CD4-positive, alpha-beta T cell treated with Interleukin-1 beta for 1 hour (primary cell): ENCODE measurements at regions not wholly inside any gene's neighbourhood (a gene's known extent, or its start where the extent isn't known, plus 50 kb on each side); places are given as distances from the start of the nearest gene placed in this dataset.

ENCODE experiments used
- DNase-seq, 2 donors: peaks; one replicate each; pipeline ENCODE4 v3.0.0-alpha.2; 2020 to 2022

- DNase-seq: no peak
Measured at GRCh38 chr3:158974904-158975303, 173.1 kb downstream of the MFSD1 start.

- DNase-seq: no peak
Measured at GRCh38 chr3:158976966-158977365, 175.1 kb downstream of the MFSD1 start.

- DNase-seq: no peak
Measured at GRCh38 chr3:158977497-158977896, 175.6 kb downstream of the MFSD1 start.

GRCh38 chr3:158983216-158984099 lies 181.6 kb downstream of the MFSD1 start:
- no peak for DNase-seq

GRCh38 chr3:158991146-158991705 lies 189.4 kb downstream of the MFSD1 start:
- DNase-seq: no peak

- no peak for DNase-seq
Measured at GRCh38 chr3:158992463-158992862, 190.6 kb downstream of the MFSD1 start.

GRCh38 chr3:158994386-158994785 lies 192.5 kb downstream of the MFSD1 start:
- no peak for DNase-seq

- DNase-seq: no peak
Measured at GRCh38 chr3:159001711-159002110, 199.9 kb downstream of the MFSD1 start.

- DNase-seq: no peak
Measured at GRCh38 chr3:159005137-159005536, 203.3 kb downstream of the MFSD1 start.

GRCh38 chr3:159007331-159007730 lies 205.5 kb downstream of the MFSD1 start:
- DNase-seq: no peak

GRCh38 chr3:159008401-159008800 lies 206.5 kb downstream of the MFSD1 start:
- no peak for DNase-seq

- no peak for DNase-seq
Measured at GRCh38 chr3:159018341-159018740, 216.5 kb downstream of the MFSD1 start.

- no peak for DNase-seq
Measured at GRCh38 chr3:159025733-159026132, 223.9 kb downstream of the MFSD1 start.

GRCh38 chr3:159026510-159026909 lies 224.7 kb downstream of the MFSD1 start:
- DNase-seq: no peak

GRCh38 chr3:159028706-159029105 lies 226.9 kb downstream of the MFSD1 start:
- no peak for DNase-seq

GRCh38 chr3:159029306-159030026 lies 227.6 kb downstream of the MFSD1 start:
- DNase-seq: no peak

GRCh38 chr3:159030138-159030670 lies 228.3 kb downstream of the MFSD1 start:
- no peak for DNase-seq

- no peak for DNase-seq
Measured at GRCh38 chr3:159030886-159031679, 229.2 kb downstream of the MFSD1 start.

GRCh38 chr3:159032311-159032710 lies 230.5 kb downstream of the MFSD1 start:
- no peak for DNase-seq

GRCh38 chr3:159038405-159038804 lies 236.6 kb downstream of the MFSD1 start:
- DNase-seq: no peak

GRCh38 chr3:159039286-159039685 lies 237.4 kb downstream of the MFSD1 start:
- DNase-seq: no peak

GRCh38 chr3:159045279-159045885 lies 243.5 kb downstream of the MFSD1 start:
- DNase-seq: no peak
